ENCODE measurements at regions not wholly inside any gene's neighbourhood (a gene's known extent, or its start where the extent isn't known, plus 50 kb on each side); places are given as distances from the start of the nearest gene placed in this dataset.

- TF ChIP-seq CTCF (conservative IDR thresholded peaks at IDR 0.05): no peak
- no peak overlapping the region for H3K27ac ChIP-seq
Measured at GRCh38 chr6:10193321-10193720, 221.6 kb downstream of the TFAP2A start.

- no peak for TF ChIP-seq CTCF (conservative IDR thresholded peaks at IDR 0.05)
- no peak overlapping the region for H3K27ac ChIP-seq
Measured at GRCh38 chr6:10190042-10190441, 224.8 kb downstream of the TFAP2A start.

- H3K27ac ChIP-seq: no peak overlapping the region
- no peak for TF ChIP-seq CTCF (conservative IDR thresholded peaks at IDR 0.05)
Measured at GRCh38 chr6:10184371-10185227, 230.3 kb downstream of the TFAP2A start.

DNA sequence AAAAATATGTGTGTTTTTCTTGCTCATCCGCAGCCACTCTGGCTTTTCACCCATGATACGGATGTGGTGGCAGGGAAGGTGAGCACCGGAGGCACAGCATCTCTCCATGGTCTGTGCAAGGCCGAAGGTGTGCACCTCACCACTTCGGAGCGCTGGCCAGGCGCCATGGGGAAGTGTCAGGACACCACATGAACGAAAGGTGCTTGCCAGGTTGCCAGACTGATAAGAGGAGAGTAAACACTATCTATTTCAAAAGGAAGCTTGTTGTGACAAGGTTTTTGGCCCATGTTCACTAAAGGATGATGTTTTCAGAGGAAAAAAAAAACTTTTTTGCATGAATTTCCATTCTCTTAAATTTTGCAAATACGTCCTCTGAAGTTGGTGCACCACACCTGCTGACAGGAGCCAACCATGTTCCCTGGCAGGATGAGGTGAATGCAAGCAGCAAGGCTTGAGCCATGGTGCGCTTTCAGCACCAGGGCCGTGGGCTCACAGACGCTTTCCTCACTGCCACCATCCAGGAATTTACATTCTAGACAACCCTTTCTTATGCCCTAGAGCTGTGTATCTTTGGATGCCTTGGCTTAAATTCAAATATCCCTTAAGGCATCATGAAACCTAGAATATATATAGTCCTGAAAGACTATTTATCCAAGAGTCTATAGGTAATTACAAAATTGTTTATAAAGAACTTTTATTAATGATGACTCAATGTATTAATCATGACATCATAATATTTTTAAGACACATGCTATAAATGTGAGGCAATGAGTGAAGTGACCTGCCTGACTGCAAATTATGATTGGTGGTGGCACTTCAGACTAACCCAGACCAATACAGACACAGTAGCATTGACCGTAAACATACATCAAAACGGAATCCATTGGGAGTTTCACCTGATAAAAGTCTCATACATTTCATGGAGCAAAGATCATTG is 234.5 kb downstream of the TFAP2A start:
- TF ChIP-seq CTCF (conservative IDR thresholded peaks at IDR 0.05): no peak
- no peak overlapping the region for H3K27ac ChIP-seq

GRCh38 chr6:10177704-10178103 is 237.2 kb downstream of the TFAP2A start:
- no peak for TF ChIP-seq CTCF (conservative IDR thresholded peaks at IDR 0.05)
- no peak overlapping the region for H3K27ac ChIP-seq

- no peak for TF ChIP-seq CTCF (conservative IDR thresholded peaks at IDR 0.05)
- H3K27ac ChIP-seq: no peak overlapping the region
Measured at GRCh38 chr6:10175362-10175761, 239.5 kb downstream of the TFAP2A start.

DNA sequence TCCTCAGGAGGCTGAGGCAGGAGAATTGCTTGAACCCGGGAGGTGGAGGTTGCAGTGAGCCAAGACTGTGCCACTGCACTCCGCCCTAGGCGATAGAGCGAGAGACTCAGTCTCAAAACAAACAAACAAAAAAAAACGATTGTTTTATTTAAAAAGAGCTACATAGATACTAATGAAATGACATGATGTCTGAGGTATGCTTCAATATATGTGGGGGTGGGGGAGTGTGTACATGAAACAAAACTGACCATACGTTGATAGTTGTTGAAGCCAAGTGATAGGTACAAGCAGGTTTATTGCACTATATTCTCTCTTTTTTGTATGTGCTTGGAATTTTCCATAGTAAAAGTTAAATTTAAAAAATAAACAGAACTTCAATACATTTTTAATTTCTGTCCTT is 240.1 kb downstream of the TFAP2A start:
- no peak overlapping the region for H3K27ac ChIP-seq
- TF ChIP-seq CTCF (conservative IDR thresholded peaks at IDR 0.05): no peak

All from VCaP (cell line).